GM19324 (cell line): ENCODE measurements at regions not wholly inside any gene's neighbourhood (a gene's known extent, or its start where the extent isn't known, plus 50 kb on each side); places are given as distances from the start of the nearest gene placed in this dataset.
"Not testable (repeated sequence)": the region's sequence is repeated elsewhere in the genome, so short reads cannot be mapped to it uniquely, and the experiment has no call there.

ENCODE experiments used
- ATAC-seq: cut with Tn5 transposase; IDR thresholded peaks from one replicate; pipeline ENCODE4 v1.9.1; 2021; ENCODE audit warnings: mild to moderate bottlenecking, moderate library complexity; ENCODE audit not compliant: unreplicated experiment, low FRiP score

DNA sequence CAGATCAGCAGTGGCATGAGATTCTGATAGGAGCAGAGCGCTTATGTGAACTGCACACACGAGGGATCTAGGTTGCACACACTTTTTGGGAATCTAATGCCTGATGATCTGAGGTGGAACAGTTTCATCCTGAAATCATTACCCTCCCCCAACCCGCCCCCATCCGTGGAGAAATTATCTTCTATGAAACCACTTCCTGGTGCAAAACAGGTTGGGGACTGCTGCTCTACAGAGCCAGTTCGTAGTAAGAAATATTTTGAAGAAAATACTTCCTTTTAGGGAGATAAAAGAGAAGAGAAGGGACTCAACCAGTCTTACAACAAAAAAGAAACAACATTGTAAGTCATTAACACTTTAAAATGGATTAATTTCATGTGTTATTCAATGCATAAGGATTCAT lies 1308.2 kb downstream of the GATA3 start:
- no peak for ATAC-seq

DNA sequence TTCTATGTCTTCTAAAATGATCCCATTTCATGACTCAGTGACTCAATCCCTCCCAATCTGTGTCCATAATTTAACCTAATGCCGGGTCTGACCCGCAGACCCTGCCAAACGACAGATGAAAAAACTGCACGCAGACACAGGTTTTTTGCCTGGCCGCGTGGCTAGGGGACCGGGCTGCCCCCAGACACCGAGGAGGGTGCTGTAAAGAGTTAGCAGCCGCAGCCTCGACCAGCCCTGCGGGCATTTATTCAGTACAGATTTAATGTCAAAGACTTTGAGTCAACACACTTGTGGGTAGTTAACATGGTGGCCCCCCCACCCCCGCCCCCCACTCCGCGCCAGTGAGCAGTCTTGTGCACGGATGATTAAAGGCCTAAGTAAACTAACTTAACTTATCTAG lies 1324.7 kb downstream of the GATA3 start:
- ATAC-seq: no peak

DNA sequence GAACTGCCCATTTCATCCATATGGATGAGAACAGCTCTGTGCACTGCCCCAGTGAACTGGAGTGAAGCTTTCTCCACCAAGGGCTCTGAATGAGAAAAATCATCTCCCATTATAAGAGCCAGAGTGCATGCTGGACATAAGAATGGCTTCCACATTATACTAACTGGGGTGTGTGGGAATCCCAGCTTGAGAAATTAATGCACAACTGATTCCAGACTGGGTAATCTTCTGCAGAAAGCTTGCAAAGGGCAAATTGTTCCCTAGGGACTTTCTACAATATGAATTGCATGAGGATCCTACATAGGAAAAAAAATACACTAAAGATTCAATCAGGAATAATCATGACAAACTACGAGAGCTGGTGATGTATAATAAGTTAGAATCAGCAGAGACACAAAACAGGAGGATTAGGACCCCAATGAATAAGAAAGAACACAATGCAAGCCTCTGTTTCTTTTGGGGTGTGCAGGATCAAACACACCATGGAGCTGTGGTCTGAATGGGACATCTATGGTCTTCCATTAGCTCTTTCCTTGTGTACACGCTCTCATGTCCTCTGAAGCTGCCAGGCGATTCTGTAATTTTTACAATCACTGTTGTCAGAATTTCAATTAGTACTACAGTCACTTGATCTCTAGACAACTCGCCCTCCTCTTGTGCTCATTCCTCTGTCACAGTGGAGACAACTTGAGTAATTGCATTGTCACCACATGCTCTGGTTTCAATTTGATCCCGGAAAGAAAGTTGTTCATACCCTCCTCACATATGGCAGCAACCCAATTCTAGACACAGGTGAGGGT lies 1327.4 kb downstream of the GATA3 start:
- ATAC-seq: no peak

DNA sequence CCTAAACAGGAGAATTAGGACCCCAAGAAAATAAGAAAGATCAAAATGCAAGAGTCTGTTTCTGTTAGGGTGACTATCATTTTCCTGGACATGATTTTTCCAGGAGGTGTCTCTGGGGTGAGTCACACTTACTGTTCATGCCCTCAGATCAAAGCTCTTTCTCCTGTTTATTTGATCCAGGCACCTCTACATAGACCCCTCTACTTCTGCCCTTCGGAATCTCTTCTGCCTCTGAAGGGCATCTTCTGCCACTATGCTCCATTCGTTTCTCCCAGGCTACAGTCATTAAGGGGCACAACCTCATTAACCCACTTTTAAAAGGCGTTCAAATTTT lies 1328.0 kb downstream of the GATA3 start:
- ATAC-seq: no peak

DNA sequence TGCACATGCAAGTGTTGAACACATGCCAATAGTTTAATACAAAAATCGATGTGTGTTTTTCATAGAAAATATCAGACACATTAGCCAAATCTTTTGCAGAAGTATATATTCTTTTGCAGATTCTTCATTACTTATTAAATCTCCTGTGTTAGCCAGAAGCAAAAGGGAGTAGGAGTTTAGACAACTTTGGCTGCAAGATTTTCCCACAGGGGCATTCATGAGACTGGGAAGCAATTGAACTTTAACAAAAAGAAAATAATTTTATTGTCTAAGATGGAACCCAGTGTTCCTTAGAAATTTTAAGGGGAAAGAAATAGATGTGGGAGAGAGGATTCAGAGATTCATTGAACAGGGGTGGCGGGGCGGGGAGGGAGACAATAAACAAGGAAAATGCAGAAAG lies 1336.0 kb downstream of the GATA3 start:
- ATAC-seq: no peak

DNA sequence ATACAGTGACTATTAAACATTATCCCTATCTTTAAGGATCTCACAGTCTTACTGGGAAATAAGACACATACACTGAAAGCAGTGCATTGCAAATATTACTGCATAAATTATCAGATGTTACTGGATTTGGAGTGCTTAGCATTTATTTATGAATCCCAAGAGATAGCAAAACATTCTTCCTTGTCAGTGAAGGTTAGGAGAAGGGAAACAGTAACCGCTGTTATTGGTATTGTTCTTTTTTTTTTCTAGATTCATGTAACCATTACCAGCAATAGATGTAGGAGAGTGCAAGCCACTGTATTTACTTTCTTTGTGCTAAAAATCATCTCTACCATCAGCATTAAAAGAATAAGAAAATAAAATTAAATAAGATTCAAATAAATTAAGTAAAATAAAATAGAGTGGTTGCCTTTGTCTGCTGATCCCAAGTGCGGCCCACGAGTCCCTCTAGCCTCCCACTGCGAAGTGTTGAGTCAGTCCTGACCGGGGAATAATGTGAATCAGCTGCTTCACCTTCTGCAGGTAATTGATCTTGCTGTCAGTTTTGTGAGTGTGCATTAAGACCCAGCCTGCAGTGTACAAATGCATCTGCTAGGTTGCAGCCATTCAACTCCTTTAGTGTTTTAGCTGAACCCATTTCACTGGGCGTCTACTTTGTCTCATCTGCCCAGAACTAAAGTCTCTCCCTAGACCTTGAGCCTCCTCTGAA lies 1344.9 kb downstream of the GATA3 start:
- ATAC-seq: no peak

DNA sequence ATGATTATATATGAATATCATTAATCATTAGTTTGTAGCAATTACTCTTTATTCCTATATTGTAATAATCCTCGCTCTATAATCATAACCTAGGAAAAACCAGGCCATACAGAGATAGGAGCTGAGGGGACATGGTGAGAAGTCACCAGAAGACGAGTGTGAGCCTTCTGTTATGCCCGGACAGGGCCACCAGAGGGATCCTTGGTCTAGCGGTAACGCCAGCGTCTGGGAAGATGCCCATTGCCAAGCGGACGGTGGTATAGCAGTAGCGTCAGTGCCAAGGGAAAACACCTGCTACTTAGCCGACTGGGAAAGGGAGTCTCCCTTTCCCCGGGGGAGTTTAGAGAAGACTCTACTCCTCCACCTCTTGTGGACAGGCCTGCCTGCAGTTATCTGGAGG lies 1347.6 kb downstream of the GATA3 start:
- not testable (repeated sequence) for ATAC-seq

DNA sequence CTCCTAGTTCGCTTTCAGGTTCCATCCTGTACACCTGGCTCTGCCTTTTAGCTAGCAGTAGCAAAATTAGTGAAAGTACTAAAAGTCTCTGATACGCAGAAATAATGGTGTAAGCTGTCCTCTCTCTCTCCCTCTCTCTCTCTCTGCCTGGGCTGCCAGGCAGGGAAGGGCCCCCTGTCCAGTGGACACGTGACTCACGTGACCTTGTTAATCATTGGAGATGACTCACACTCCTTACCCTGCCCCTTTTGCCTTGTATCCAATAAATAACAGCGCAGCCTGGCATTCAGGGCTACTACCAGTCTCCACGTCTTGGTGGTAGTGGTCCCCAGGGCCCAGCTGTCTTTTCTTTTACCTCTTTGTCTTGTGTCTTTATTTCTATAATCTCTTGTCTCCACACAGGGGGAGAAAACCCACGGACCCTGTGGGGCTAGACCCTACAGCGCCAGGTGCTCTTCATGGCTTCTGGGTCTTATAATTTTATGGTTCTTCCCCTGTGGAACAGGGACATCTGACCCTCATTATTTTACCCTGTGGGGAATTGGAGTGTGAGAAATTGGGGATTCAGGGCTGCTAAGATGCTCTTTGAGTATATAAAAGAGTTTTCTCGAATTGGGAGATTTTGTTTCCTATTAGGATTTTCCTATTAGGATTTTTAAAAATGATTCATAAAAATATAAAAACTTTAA lies 1348.2 kb downstream of the GATA3 start:
- not testable (repeated sequence) for ATAC-seq

DNA sequence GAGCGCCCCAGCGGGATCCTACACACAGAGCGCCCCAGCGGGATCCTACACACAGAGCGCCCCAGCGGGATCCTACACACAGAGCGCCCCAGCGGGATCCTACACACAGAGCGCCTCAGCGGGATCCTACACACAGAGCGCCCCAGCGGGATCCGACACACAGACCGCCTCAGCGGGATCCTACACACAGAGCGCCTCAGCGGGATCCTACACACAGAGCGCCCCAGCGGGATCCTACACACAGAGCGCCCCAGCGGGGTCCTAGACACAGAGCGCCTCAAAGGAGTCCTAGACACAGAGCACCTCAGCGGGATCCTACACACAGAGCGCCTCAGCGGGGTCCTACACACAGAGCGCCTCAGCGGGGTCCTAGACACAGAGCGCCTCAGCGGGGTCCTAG lies 1352.7 kb downstream of the GATA3 start:
- ATAC-seq: not testable (repeated sequence)

DNA sequence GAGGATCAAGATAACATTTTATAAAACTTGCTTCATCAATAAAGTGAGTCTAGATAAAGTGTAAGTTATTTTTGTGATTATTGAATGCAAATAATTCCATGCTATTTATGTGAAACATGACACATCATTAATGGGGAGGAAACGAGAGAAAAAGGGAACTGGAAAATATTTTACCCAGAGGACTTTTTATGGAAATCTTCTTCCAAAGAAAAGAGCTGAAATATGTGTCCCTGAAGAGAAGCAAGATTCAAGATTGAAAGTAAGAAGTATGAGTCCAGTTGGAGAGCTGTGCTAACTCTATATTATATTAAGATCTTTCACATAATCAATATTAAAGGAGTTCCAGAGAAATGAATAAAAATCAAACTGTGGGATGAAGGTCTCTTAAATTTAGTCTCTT lies 1361.8 kb downstream of the GATA3 start:
- no peak for ATAC-seq

DNA sequence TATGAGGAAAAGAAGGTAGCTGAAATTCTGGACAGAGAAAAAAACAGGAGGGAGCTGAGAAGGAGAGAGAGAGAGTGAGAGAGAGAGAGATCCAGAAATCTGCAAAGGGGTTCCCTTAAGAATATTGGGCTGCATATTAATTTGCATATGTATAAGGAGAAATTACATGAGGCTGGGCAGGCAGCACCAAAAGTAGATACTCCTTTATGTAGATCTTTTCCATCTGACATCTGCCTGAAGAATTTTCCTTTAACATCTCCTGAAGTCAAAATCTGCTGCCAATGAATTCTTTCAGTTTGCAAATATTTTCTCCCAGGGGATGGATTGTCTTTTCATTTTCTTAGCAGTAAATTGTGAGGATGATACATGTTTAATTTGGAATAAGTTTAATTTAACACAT lies 1365.3 kb downstream of the GATA3 start:
- no peak for ATAC-seq

DNA sequence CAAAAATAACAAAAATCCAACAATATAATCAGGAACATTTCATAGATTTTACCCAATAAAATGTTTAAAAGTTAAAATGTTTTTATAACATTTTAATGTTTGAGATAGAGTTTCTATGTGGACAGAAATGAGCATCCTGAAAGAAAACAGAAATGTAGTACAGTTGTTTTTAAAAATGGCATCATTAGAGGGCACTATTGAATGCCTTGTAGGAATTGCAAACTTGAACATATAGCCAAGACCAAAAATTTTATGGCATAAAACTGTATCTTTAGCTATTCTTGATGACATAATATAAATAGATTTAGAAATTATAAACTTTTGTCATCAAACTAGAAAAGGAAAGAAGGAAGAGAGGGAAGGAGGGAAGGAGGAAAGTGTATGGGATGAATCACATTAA lies 1372.7 kb downstream of the GATA3 start:
- no peak for ATAC-seq

DNA sequence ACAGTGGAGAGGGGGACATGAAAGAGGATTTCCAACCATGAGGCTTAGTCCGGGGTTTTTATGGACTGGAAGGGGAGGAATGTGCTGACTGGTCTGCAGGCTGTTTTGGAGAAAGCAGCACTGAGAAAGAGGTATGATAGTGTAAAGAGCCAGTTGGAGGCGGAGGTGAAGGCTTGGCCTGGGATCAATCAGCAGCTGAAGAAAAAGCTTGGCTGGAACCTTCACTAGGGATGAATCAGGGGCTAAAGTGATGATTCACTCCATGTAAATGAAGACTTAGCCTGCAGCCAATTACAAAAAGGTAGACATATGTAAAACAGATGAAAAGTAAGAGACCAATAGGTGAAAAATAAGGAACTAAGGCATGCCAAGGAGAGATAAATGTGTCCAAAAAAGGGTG lies 1382.6 kb downstream of the GATA3 start:
- no peak for ATAC-seq

DNA sequence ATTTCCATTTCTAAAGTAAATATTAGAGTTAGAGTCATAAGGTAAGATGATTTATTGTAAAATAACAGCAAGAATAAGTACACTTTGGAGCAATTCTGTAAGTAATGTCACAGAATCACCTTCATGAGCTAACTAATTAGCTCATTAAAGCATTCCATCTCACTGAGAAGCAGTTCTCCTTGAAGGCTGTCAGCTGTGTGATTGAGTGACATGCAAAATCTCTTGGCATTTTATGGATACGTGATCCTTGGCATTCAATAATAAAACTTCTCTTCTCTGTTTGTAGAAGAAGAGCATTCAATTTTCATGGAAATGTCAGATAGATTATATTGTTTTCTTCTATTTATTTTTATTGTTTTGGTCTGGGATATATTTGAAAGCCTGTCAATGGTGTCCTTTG lies 1389.3 kb downstream of the GATA3 start:
- no peak for ATAC-seq

DNA sequence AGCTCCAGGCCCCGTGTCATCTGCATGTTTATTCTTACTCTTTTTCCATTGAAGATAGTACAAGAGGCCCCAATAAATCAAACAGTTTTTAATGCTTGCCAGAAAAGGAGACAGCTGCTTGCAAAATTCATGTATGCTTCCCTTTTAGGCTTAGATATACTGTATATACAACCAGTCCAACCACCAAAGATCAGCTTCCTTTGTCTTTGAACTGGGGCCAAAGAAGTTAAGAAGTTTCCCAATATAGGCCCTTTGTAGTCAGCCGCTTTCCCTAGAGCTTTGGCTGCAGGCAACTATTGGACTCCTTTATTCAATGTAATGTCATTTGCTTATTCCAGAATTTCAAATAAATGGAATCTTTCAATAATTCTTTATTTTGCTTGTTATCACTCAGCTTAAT lies 1395.0 kb downstream of the GATA3 start:
- no peak for ATAC-seq

DNA sequence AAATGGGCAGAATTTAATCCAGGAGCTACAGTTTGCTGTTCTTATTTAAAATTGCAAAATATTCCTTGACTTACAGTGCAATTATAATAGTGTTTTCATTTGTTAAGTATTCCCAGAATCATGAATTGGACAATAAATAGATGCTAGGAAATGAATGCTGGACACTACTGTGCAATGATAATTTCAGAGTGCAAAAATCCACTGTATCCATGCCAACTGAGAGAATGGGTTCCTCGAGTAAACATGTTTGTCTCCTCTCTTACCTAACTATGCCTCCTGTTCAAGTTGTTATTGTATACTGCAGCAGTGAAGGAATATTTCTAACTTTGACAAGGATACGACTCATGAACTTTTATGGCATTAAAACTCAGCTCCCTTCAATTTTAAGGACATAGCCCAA lies 1396.3 kb downstream of the GATA3 start:
- no peak for ATAC-seq

DNA sequence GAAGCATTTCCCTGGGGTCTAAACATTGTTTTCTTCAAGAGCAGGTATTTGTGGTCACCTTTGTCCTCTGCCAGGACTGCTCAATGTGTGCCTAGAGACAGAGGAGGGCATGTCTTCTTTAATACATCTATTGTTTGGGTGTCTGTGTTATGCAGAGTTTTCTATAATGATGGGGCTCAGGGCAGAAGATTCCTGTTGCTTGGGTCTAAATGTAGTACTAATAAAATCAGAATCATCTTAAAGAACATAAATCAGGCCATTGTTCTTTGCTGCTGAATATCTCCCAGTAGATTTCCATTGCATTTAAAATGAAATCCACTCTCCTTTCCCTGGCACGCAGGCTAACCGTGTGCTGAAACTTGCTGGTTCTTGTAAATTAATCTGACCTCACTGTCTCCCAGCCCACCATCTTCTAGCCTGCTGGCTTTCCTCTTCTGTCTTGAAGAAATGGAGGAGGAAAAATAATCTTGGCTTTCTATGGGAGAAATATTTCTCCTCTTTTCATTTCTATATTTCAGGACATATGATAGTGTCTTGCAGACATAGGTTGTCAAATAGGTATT lies 1396.8 kb downstream of the GATA3 start:
- no peak for ATAC-seq

DNA sequence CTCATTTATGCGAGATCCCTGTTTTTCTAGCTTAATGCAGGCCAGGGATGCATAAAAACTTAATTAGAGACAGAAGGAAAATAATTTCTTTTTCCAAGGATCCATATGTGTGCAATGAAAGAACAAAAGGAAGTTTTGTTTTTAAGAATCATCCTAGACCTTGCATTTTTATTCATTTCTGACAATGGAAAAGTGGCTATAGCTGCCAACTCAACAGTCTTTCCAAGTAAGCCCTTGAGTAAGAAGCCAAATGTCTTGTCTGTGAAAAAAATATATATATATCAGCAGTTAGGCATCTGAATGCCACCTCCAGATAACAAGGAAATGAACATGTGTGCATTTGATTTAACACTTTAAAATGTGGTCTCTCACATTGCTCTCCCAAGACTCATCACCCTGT lies 1397.6 kb downstream of the GATA3 start:
- ATAC-seq: no peak

DNA sequence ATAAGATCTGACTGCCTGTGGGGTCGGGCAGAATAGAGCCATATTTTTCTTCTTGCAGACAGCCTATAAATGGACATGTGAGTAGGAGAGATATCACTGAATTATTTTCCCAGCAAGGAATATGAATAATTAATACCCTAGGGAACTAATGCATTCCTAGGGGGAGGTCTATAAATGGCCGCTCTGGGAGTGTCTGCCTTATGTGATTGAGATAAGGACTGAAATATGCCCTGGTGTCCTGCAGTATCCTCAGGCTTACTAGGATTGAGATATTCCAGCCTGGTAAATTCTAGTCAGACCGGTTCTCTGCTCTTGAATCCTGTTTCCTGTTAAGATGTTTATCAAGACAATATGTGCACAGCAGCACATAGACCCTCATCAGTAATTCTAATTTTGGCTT lies 1399.4 kb downstream of the GATA3 start:
- not testable (repeated sequence) for ATAC-seq

DNA sequence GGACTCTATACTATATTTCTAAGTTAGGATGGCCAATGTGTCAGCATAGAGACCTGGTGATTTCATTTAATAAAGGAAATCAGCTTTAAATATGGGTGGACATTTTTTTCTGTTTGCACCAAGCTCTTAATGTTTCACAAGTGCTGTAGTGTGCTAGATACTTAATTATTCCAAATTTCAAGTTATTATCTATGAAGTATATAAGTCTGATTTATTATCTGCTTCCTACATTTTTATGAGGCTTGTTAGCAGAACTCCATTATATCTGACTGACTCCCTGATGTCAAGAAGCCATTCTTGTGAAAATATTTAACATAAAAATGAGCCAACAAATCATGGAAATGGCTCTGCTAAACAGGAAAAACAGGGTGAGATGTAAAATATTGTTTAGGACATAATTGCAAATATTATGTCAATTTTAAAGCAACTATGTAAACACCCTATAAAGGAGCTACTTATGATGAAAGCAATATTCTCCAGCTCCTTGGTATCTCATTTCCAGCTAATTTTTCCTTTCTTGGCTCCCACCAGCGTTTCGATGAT lies 1415.2 kb downstream of the GATA3 start:
- ATAC-seq: no peak

DNA sequence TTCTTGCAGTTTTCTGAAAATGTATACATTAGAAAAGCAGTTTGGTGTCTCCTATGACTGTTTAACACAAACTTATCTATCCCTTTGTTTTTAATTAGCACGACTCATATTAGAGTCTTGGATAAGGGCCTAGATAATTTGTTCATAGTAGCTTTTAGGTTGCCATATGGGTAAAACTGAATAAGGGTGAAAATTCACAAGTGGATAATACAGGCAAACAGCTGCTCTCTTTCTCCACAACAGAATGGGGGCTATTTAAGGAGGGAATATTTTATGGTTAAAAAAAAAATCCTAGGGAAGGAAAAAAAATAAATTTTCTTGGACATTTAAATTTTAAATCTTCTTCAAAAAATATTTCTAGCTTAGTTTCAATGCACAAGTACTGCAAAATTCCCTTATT lies 1416.1 kb downstream of the GATA3 start:
- no peak for ATAC-seq
